Cerebellar cortex (tissue), 1 donor: ENCODE measurements at regions not wholly inside any gene's neighbourhood (a gene's known extent, or its start where the extent isn't known, plus 50 kb on each side); places are given as distances from the start of the nearest gene placed in this dataset.

Experiments used
- DNase-seq: peaks from one replicate; pipeline ENCODE4 v3.0.0-alpha.2; 2015; ENCODE audit warnings: low spot score

GRCh38 chr6:169946971-169947370 is 195.5 kb downstream of the ERMARD start:
- no peak for DNase-seq

GRCh38 chr6:169945117-169945516 is 193.7 kb downstream of the ERMARD start:
- no peak for DNase-seq

- no peak for DNase-seq
These were observed 193.0 kb downstream of the ERMARD start for GRCh38 chr6:169944415-169944814.

- DNase-seq = no peak
These were observed 192.6 kb downstream of the ERMARD start for GRCh38 chr6:169944061-169944337.

GRCh38 chr6:169943241-169944060 is 192.0 kb downstream of the ERMARD start:
- DNase-seq = no peak

GRCh38 chr6:169942173-169942572 is 190.8 kb downstream of the ERMARD start:
- no peak for DNase-seq

GRCh38 chr6:169940481-169941271 is 189.3 kb downstream of the ERMARD start:
- no peak for DNase-seq

- DNase-seq = no peak
These were observed 188.2 kb downstream of the ERMARD start for GRCh38 chr6:169939554-169940164.

GRCh38 chr6:169938731-169939130 is 187.3 kb downstream of the ERMARD start:
- no peak for DNase-seq

GRCh38 chr6:169938262-169938701 is 186.9 kb downstream of the ERMARD start:
- no peak for DNase-seq

- DNase-seq = no peak
These were observed 186.2 kb downstream of the ERMARD start for GRCh38 chr6:169937389-169938261.

- DNase-seq = no peak
These were observed 185.0 kb downstream of the ERMARD start for GRCh38 chr6:169936355-169936975.

GRCh38 chr6:169935861-169936260 is 184.4 kb downstream of the ERMARD start:
- no peak for DNase-seq

GRCh38 chr6:169935348-169935718 is 183.9 kb downstream of the ERMARD start:
- DNase-seq = no peak

- no peak for DNase-seq
These were observed 183.4 kb downstream of the ERMARD start for GRCh38 chr6:169934699-169935347.

- DNase-seq = peak; percentile 73
These were observed 182.6 kb downstream of the ERMARD start for GRCh38 chr6:169933839-169934698.

GRCh38 chr6:169933251-169933821 is 181.9 kb downstream of the ERMARD start:
- DNase-seq = no peak

- no peak for DNase-seq
These were observed 181.1 kb downstream of the ERMARD start for GRCh38 chr6:169932491-169932890.

GRCh38 chr6:169931261-169931660 is 179.8 kb downstream of the ERMARD start:
- DNase-seq = no peak

GRCh38 chr6:169930799-169931198 is 179.4 kb downstream of the ERMARD start:
- DNase-seq = no peak
